ENCODE measurements at regions not wholly inside any gene's neighbourhood (a gene's known extent, or its start where the extent isn't known, plus 50 kb on each side); places are given as distances from the start of the nearest gene placed in this dataset.

- TF ChIP-seq, protein P1, sequence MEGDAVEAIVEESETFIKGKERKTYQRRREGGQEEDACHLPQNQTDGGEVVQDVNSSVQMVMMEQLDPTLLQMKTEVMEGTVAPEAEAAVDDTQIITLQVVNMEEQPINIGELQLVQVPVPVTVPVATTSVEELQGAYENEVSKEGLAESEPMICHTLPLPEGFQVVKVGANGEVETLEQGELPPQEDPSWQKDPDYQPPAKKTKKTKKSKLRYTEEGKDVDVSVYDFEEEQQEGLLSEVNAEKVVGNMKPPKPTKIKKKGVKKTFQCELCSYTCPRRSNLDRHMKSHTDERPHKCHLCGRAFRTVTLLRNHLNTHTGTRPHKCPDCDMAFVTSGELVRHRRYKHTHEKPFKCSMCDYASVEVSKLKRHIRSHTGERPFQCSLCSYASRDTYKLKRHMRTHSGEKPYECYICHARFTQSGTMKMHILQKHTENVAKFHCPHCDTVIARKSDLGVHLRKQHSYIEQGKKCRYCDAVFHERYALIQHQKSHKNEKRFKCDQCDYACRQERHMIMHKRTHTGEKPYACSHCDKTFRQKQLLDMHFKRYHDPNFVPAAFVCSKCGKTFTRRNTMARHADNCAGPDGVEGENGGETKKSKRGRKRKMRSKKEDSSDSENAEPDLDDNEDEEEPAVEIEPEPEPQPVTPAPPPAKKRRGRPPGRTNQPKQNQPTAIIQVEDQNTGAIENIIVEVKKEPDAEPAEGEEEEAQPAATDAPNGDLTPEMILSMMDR (IDR thresholded peaks at IDR 0.05): no peak
- no peak for TF ChIP-seq POLR2AphosphoS5 (IDR thresholded peaks at IDR 0.05)
- no peak for TF ChIP-seq POLR2A (IDR thresholded peaks at IDR 0.05)
Observed at GRCh38 chr21:20215959-20216358, 782.2 kb upstream of the NCAM2 start.
